ENCODE measurements at regions not wholly inside any gene's neighbourhood (a gene's known extent, or its start where the extent isn't known, plus 50 kb on each side); places are given as distances from the start of the nearest gene placed in this dataset.

DNA sequence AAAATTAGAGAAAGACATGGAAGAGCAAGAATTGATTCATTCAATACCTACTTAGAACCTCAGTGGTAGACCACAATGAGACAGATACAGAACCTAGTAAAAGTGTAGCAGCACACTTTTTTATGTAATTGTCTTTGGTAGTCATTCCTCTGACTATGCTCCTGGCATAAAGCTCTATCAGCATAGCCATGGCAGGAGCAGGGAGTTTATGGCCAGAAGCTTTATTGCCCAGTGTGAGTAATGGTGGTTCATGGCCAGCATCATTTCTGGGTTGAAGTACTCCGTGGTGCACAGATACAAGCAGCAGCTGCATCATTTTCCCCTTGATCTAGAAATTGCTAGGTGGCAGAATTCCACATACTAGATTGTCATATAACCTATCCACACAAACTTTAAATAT, 352.6 kb downstream of the TBC1D4 start:
- CTCF ChIA-PET (ENCODE audit: partially characterized antibody), result interaction anchor here (0.7 kb wide), 2 partner anchors 34 to 87 kb away, joined by 3 read pairs; no protein-coding TSS in a partner anchor
- DNase-seq (ENCODE audit: low read depth in 1 of 2, low spot score in 2 of 2) (no peak), FAIRE-seq (no peak)
- Histone ChIP-seq H3K4me2 (ENCODE audit: insufficient read depth in 1 of 2, low read depth in 2 of 2, low read length in 2 of 2) (no peak overlapping the region), H3K27me3 (replicated peaks in 1 of 4; ENCODE audit: control insufficient read depth in 3 of 4, extremely low read depth in 1 of 4, insufficient read depth in 3 of 4, low read length in 3 of 4) (no peaks in the 10 kb centered on the region), H3K36me3 (ENCODE audit: control insufficient read depth in 2 of 4, insufficient read depth in 4 of 4, low read length in 3 of 4) (no peaks in the 10 kb centered on the region), H2AK5ac (ENCODE audit: low read depth, low read length) (no peak overlapping the region), H3K9me3 (ENCODE audit: insufficient read depth in 2 of 2, low read depth in 1 of 2, low read length in 1 of 2) (no peaks in the 10 kb centered on the region), H2BK120ac (replicated peaks; ENCODE audit: low read depth, low read length) (no peak overlapping the region), H3K56ac (replicated peaks; ENCODE audit: insufficient read length, low read depth, low read length) (no peak overlapping the region), H3K23ac (ENCODE audit: insufficient read length) (no peak overlapping the region), H3K79me1 (ENCODE audit: low read depth, low read length) (no peaks in the 10 kb centered on the region), H3K4me1 (replicated peaks in 1 of 4; ENCODE audit: control insufficient read depth in 3 of 4, insufficient read depth in 4 of 4, low read length in 3 of 4) (no peaks in the 10 kb centered on the region), H3K18ac (ENCODE audit: extremely low read depth, low read length) (no peak overlapping the region), H4K8ac (ENCODE audit: extremely low read depth, insufficient read depth, low read length) (no peak overlapping the region), H2BK15ac (ENCODE audit: low read length) (no peak overlapping the region), H3K23me2 (ENCODE audit: low read depth, low read length) (no peaks in the 10 kb centered on the region), H2AFZ (ENCODE audit: low read length) (no peak overlapping the region), H3K9ac (replicated peaks in 1 of 4; ENCODE audit: extremely low read depth in 1 of 4, low read depth in 3 of 4, low read length in 3 of 4) (no peak overlapping the region), H3K14ac (ENCODE audit: insufficient read length) (no peak overlapping the region), H4K20me1 (replicated peaks in 1 of 2; ENCODE audit: control insufficient read depth in 1 of 2, insufficient read depth in 2 of 2, low read length in 2 of 2) (no peaks in the 10 kb centered on the region), H3K79me2 (ENCODE audit: control insufficient read depth in 1 of 2, insufficient read depth in 2 of 2, low read length in 2 of 2) (no peaks in the 10 kb centered on the region), H4K91ac (replicated peaks; ENCODE audit: insufficient read length, low read length) (no peak overlapping the region), H2BK5ac (ENCODE audit: low read depth, low read length) (no peak overlapping the region), H3K27ac (ENCODE audit: low read depth, low read length) (no peak overlapping the region), H3K4me3 (ENCODE audit: extremely low read depth in 1 of 4, insufficient read depth in 2 of 4, low read depth in 3 of 4, low read length in 4 of 4) (no peak overlapping the region), H4K5ac (ENCODE audit: insufficient read length, low read depth, low read length) (no peak overlapping the region), H2BK12ac (ENCODE audit: low read depth, low read length) (no peak overlapping the region), H2BK20ac (ENCODE audit: low read length) (no peak overlapping the region), H3K4ac (replicated peaks; ENCODE audit: insufficient read length, low read depth, low read length) (no peak overlapping the region)
- WGBS, 2 experiments (ENCODE audit: extremely low coverage in 1 of 2, insufficient coverage in 1 of 2, insufficient read length in 1 of 2, insufficient replicate concordance in 2 of 2, low coverage in 1 of 2, low lambda C conversion rate in 2 of 2, missing lambda C conversion rate in 1 of 2), result 88% methylated on average over 1 of the region's 1 CpG; no CpG with 5 or more reads in 1 of the 2 experiments
- TF ChIP-seq KDM1A (IDR thresholded peaks at IDR 0.05; ENCODE audit: borderline replicate concordance, low read length) (no peak), GTF2F1 (IDR thresholded peaks at IDR 0.05; ENCODE audit: borderline replicate concordance, low read depth, low read length) (no peak), CBX8 (IDR thresholded peaks at IDR 0.05; ENCODE audit: borderline replicate concordance, low read depth, low read length) (no peak), ASH2L (IDR thresholded peaks at IDR 0.05; ENCODE audit: low read length) (no peak), RNF2 (IDR thresholded peaks at IDR 0.05; ENCODE audit: borderline replicate concordance, low read depth, low read length, missing control alignments, poor library complexity, severe bottlenecking) (no peak), CBX5 (IDR thresholded peaks at IDR 0.05; ENCODE audit: low read depth, low read length) (no peak), SP4 (IDR thresholded peaks at IDR 0.05; ENCODE audit: low read length) (no peak), SP1 (IDR thresholded peaks at IDR 0.05; ENCODE audit: low read depth, low read length) (no peak), TAF7 (optimal IDR thresholded peaks at IDR 0.05; ENCODE audit: borderline replicate concordance, low read depth, low read length) (no peak), FOSL1 (IDR thresholded peaks at IDR 0.05; ENCODE audit: insufficient read depth, low read depth, low read length) (no peak)
- POLR2A ChIA-PET (ENCODE audit: partially characterized antibody), result no interaction called here
